GM18520 (cell line): ENCODE measurements at regions not wholly inside any gene's neighbourhood (a gene's known extent, or its start where the extent isn't known, plus 50 kb on each side); places are given as distances from the start of the nearest gene placed in this dataset.

Source experiments
- ATAC-seq: cut with Tn5 transposase; IDR thresholded peaks from one replicate; pipeline ENCODE4 v1.9.1; 2021; ENCODE audit not compliant: unreplicated experiment

DNA sequence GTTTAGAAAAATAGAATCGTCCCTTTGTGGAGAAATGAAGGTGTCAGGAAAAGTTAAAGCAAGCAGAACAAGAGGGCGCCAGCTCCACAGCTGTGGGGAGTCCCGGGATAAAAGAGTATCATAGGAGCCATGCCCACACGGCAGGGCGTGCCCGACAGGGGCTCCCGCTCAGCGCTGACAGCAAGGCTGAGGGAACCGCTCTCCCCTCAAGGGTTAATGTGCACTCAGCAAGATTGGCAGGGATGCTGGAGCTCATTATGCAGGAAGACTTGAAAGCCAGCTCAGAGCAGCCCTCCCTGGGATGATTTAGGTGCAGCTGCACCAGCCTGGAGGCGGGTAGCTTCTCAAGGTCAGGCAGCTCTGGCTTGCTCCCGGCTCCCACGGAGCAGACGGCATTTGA lies 500.2 kb downstream of the EIPR1 start:
- no peak for ATAC-seq

DNA sequence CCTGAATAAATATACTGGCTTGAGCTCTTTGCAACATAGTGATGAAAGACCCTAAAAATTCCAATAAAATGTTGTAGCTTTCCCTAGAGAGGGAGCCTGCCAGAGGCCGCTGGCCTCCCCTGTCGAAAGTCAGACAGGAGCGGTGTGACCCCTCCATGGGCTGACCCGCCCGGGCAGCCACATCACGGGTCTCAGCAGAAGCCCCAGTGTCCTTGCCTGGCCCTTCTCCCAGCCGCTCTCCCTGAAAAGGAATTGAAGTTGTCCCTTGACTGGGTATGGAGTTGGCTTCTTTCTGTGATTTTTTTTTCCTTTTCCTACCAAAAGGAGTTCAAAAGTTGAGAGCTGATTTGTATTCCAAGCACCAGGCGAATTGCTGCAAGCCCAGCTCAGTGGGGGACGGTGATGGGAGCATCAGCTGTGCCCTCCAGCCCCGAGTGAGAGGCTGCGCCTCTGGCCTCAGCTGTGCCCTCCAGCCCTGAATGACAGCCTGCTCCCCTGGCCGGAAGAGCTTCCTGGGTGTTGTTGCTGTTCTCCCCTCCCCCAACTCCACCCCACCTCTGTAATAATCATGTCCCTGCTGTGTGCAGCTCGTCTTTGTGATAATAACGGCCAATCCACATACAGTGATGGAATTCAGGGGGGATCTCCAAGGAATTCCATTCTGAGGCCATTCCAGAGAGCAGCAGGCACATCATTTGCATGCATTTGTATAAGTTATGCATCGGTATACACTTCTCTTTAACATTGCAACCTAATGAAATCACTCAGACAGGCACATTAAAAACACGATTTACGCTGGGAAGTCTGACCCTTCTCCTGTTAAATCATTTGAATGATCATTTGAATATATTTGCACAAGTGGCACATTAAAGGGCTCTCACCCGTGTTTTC lies 501.0 kb downstream of the EIPR1 start:
- ATAC-seq: no peak

DNA sequence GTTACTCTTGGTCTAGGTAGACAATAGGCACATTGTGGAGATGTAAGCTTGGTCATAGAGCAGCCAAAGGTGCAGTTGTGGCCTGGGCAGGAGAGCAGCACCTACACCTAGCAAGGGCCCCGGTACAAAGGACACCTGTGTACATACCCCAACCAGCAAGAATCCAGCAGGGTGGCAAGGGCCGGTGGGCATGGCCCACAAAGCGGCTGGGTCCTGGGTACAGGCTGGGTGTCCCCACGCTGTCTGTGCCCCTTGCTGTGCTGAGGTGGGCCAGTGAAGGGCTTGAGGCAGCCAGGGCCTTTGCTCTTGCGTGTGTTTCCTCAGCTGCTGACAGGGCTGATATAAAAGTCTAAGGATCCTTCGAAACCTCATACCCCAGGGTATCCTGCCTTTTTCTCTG lies 501.8 kb downstream of the EIPR1 start:
- no peak for ATAC-seq

DNA sequence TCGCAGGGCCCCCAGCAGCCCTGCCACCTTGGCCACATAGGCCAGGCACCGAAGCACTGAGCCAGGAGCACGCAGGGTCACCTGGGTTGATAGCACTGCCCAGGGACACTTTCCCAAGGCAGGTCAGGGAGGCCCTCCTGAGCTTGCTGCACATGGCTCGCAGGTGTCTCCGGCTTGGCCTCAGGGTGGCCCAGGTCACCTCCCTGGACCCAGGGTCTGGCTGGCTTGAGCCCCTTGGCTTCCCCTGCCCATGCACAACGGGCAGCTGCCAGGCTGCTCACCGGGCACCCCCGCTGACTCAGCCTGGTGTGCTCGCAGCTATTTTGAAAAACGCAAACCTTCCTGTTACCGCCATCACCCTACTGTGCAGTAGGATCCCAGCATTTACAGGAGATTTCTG lies 502.3 kb downstream of the EIPR1 start:
- no peak for ATAC-seq

DNA sequence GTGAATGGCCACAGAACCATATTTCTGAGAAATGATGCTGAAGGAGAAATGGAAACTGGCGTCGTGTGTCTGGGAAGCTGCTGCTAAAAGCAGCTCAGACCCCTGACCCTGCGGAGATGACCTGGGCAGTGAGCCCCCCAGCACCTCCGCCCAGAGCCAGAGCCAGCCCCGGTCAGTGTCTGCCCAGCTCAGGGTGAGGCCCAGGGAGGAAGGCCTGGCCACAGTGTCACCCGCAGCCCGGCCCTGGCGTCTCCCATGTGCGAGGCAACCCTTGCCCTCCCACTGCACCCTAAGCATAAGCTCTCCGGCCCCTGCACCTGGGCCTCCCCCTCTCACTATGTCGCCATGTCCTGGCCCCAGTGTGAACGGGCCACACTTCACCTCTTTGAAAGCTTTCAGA lies 502.8 kb downstream of the EIPR1 start:
- ATAC-seq: no peak

DNA sequence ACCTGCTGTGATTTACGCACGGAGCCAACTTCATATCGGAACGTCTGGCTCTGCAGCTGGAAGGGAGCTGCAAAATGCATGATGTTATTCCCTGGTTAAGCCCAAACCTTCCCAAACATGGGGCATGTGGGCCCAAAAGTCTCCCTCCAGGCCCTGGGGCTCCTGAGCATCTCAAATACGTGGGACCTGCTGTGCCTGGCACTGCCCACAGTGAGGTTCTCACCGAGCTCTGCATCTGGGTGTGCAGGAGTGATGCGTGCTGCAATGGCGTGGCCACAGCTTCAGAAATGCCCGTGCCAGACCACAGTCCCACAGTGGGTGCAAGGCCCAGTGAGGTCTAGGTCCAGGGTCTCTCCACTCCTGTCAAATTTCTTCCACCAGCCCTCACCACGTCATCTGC lies 503.3 kb downstream of the EIPR1 start:
- no peak for ATAC-seq

DNA sequence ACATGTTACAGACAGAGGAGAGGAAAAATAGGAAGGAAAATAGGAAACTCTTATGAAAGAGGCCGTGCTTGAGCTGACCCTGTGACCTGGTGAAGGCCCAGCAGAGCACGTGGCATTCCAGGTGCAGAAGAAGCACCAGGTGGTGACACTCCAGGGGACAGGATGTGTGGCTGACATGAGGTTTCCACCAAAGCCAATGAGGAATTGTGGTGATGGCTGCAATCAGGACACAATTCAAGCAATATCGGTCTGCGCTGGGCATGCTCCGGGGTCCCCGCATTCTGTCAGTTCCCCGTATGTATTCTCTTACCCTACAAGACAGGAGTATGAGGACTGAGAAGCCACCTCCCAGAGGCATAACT lies 504.2 kb downstream of the EIPR1 start:
- ATAC-seq: no peak

DNA sequence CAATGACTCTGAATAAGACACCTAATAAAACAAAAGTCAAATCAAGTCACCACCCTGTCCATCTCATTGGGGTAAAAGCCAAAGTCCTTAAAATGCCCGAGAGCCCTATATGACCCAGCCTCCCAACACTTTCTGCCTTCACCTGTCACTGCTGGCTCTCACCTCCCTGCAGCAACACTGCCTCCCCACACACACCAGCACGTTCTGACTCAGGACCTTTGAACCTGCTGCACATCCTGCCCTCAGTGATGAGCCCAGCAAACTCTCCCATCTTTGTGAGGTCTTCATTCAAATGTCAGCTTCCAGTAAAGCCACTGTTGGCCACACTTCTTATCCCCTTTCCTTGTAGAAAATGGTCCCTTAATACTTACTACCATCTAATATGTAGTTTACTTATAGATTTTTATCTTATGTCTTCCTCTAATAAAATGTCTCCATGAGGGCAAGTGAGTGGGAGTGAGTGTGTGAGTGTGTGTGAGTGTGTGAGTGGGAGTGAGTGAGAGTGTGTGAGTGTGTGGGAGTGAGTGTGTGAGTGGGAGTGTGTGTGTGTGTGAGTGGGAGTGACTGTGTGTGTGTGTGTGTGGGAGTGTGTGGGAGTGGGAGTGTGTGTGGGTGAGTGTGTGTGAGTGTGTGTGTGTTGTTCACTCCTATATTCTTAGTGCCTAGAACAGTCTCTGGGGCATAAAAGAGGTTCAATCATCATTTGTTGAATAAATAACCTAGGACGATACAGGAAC lies 504.7 kb downstream of the EIPR1 start:
- ATAC-seq: no peak

DNA sequence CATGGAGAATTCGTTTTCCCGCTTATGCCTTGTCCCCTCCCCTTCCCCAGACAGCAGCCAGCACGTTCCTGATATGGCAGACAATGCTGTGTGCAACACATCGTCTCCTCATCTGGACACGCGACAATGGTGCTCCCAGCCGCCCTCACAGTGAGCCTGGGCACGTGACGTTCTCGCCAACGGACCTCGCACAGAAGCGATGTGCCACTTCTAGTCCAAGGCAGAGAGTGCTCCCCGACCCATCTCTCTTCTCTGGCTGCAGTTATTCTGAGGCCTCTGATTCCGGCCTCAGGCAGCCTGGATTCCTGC lies 505.4 kb downstream of the EIPR1 start:
- ATAC-seq: no peak

DNA sequence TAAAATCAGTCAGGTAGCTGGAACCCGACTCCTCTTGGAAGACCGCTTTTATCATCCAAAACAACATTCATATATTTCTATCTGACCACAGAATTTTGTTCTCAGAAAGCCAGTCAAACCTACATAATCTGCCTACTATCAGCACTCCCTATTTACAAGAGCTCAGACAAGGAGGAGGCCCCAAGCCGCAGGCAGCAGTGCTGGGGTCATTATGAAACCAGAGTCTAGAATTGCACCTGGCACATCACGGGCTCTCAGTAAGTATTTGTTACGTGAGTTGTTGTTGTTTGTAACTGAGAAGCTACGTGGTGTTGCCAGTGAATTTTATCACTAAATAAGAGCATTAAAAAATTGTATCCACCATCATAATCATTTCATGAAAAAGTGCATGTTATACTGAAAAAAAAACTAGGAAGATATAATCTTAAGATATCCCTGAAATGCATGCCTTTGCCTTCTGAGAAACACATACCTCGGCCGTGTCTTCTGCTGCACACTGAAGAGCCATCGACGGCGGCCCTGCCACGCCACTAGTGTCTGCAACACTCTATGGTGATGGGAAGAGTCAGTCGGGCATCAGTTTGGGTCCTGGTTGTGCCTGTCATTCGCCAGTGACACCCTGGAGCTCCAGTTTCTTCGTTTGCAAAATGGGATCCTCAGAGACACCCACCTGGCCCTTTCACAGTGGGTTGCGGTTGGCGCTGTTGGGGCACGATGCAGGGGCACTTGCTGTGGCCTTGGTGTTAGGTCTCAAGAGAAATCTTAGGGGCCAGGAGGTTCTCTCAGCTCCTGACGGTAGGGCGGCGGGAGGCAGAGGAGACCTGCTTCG lies 505.9 kb downstream of the EIPR1 start:
- no peak for ATAC-seq

DNA sequence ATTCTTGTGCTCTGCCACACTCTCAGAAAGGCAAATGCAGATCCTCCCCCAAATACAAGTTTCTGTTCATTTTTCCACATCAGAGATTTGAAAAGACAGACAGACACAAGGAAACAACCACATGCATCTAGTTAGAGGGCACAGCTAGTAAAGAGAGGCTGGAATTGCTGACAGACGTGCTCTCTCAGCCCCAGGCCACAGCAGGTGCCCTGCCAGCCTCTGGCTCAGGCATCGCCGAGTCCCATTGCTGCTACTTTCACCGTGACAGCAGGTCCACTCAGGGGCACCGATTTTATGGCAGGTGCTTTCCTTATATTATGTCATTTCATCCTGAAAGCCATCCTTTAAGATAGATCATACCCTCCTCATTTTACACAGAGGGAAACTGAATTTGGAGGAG lies 507.5 kb downstream of the EIPR1 start:
- ATAC-seq: no peak

DNA sequence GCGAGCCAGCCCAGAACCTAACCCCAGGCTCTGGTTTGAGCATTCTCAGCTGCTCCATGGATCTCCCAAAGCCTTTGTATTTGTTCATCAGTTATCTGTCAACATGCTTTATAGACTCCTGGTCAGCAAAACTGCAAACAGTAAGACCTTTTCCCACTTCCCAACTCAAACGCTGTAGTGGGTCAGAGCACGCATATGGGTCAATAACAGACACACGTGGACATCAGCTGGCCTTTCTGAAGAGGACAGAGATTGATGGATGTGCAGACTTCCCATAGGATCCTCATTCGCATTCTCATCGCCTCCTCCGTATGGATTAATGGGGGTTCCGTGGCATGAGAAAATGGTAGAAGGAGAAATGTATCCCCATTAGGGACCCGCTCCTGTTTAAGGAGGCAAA lies 508.1 kb downstream of the EIPR1 start:
- ATAC-seq: no peak

DNA sequence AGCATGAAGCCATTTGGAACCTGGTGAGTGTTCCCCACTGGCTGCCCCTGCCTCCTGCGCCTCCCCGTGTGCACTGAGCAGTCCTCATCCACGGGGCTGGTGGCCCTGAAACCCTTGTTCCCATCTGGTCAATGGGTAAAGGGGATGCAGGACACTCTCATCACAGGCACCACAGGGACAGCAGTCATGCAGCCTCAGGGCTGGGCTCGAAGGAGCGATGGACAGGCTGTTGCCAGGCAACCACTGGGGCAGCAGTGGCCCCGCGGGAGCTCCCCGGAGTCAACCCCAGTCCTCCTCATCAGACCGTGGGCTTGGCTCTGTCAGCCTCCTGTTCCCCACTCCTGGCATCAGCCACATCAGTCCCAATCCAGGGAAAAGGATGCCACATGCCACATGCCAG lies 509.5 kb downstream of the EIPR1 start:
- no peak for ATAC-seq

DNA sequence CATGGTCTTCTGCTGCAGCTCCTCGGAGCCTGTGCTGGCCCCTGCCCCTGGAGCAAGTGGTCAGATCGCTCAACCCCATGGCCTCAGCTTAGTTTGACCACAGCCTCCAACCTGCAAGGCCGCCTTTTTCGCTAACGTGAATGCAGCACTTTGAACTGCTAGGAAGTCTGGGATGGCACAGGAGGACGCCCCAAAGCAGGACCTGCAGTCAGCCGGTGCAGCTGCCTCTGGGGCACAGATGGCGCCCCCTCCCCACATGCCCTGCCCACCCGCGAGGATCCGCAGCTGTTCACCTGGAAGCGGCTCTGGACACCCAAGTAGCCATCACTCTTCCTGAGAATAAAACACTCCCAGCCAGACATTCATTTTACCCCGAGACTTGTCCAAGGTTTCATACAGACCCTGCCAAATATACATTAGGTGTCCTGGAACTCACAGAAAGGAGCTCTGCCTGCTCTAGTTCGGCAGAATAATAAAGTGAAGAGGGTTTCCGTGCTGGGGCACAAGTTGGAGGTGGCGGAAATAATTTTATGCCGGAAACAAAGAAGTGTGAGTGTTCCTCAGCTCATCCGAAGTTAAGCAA lies 510.1 kb downstream of the EIPR1 start:
- no peak for ATAC-seq

DNA sequence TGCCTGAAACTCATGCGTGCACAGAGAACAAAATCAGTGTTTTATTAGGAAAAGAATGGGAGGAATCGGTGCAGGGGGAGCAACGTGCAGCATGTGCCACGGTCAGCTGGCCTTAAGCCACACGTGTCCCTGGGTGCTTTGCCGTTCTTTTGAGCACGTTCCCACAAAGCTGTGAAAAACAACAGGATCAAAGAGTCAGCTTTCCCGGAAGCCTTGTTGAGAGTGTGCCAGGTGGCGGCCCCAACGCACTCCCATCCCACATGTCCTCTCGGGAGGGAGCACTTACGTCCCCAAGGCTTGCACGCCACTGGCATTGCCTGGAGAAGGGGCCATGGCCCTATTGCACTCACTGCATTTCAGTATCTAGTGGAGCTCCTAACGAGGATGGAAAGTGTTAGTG lies 511.2 kb downstream of the EIPR1 start:
- no peak for ATAC-seq

DNA sequence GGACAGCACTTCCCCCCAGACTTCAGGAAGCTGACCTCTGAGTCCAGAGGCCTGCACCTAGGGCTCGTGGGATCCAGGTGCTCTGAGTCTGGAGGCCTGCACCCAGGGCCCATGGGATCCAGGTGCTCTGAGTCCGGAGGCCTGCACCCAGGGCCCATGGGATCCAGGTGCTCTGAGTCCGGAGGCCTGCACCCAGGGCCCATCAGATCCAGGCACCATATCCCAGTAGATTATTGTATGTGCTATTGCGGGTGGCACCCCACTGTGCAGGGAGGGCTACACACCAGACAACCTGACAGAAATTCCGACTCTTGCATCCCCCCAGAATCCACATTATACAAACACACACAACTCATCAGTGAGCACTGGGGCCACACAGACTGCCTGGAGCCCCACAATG lies 515.2 kb downstream of the EIPR1 start:
- no peak for ATAC-seq

DNA sequence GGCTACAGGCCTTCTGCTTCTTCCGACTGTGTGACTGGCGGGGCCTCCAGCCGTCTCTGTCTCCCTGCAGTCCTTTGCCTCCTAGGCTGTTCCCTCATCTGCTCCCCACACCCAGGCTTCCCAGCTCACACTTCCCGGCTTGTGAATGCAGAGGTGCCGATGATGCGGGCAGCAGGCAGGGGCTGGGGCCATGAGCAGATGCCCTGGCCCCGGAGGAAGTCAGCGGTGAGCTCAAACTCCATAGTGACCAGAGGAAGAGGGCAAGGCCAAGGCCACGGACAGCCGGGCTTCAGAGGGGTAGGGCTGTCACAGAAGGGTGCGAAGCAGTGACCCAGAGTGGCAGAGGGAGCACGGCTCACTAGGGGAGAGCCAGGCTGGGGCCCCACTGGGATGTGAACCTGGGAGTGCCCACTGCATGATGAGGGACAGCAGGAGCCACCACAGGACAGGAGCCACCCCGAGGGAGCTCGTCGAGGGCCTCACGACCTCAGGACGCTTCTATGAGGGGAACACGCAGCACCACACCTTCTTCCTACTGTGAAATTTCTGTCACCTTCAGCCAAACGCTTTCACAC lies 515.9 kb downstream of the EIPR1 start:
- no peak for ATAC-seq

DNA sequence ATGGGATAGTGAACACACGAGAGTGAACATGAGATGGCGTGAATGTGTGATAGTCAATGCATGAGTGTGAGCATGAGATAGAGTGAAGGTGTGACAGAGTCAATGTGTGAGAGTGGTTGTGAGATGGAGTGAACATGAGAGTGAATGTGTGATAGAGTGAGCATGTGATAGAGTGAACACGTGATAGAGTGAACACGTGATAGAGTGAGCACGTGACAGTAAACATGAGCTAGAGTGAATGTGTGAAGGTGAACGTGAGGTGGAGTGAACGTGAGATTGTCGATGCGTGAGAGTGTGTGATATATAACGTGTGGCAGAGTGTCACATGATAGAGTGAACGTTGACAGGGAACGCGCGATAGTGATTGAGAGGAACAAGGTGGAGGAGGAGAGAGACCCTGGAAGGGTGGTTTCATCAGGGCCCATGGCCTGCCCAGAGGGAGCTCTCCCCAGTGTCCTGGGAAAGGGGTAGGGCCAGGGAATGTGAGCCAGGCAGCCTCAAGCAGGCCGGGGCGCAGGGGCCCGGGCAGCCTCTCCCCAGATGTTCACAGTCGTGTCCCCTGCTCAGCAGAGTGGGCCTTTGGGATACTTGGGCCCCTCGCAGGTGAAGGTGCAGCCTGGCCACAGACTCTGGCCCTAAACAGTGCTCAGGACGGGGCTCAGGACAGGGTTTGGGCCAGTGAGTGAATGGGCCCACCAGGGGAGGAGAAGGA lies 516.9 kb downstream of the EIPR1 start:
- ATAC-seq: no peak

DNA sequence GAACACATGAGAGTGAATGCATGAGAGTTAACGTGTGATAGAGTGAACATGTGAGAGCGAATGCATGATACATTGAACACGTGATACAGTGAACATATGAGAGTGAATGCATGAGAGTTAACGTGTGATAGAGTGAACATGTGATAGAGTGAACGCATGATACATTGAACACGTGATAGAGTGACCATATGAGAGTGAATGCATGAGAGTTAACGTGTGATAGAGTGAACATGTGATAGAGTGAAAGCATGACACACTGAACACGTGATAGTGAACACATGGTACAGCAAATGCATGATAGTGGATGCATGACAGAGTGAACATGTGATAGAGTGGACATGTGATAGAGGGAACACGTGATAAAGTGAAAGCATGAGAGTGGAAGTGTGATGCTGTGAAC lies 517.9 kb downstream of the EIPR1 start:
- ATAC-seq: no peak

DNA sequence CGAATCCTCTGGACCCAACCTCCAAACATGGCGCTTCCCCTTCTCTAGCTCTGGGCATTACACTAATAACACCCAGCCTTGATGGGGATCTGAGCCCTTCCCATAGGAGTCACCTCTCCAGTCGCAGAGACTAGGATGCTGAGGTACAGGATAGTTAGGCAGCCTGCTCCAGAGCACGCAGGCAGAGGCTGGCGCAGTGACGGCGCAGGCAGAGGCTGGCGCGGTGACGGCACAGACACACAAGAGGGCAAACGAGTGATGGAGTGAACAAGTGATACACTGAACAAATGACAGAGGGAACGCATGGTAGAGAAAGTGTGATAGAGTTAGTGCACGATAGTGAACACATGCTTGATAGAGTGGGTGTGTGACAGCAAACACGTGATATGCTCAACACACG lies 518.5 kb downstream of the EIPR1 start:
- no peak for ATAC-seq
